ENCODE measurements at regions not wholly inside any gene's neighbourhood (a gene's known extent, or its start where the extent isn't known, plus 50 kb on each side); places are given as distances from the start of the nearest gene placed in this dataset.

DNA sequence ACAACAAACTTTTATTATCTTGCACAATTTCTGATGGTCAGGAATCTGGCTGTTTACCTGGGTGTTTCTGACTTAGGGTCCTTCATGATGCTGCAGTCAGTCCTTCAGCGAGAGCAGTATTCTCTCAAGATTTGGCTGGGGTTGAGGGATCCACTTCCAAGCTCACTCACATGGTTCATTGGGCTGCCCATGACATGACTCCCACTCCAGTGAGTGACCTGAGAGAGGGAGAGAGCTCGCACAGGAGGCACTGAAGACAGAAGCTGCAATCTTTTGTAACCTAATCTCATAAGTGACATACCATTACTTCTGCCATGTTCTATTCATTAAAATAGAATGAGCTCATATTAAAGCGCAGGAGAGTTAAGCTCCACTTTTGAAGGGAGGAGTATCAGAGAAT is 212.6 kb downstream of the SPATA31D1 start:
- Histone ChIP-seq H3K4me3 (ENCODE audit: insufficient read depth, low read depth, low read length) (no peak overlapping the region), H3K36me3 (replicated peaks; ENCODE audit: control insufficient read depth, insufficient read depth, low read length) (no peaks in the 10 kb centered on the region), H3K27me3 (ENCODE audit: control insufficient read depth, insufficient read depth, low read length) (no peaks in the 10 kb centered on the region)
- no peak for DNase-seq

DNA sequence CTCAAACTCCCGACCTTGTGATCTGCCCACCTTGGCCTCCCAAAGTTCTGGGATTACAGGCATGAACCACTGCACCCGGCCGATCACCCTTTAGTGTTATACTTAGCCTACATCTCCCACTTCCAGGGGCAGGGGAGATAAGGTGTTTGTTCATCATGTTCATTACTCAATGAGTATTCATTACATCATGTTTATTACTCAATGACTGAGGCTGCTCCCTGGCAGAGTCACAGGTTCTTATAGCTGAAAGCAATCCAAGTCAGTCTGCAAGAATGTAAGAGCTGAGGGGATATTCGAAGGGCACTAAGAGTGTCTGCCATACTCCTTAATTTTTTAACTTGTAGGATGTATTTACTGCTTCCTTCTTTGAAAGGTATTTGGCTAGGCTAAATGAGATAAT is 214.2 kb downstream of the SPATA31D1 start:
- H3K27me3 ChIP-seq (ENCODE audit: control insufficient read depth, insufficient read depth, low read length), result no peaks in the 10 kb centered on the region
- H3K4me3 ChIP-seq (ENCODE audit: insufficient read depth, low read depth, low read length), result no peak overlapping the region
- H3K36me3 ChIP-seq (replicated peaks; ENCODE audit: control insufficient read depth, insufficient read depth, low read length), result no peaks in the 10 kb centered on the region
- DNase-seq, result no peak

- DNase-seq, result no peak
- no peak overlapping the region for H3K4me3 ChIP-seq (ENCODE audit: insufficient read depth, low read depth, low read length)
- H3K36me3 ChIP-seq (replicated peaks; ENCODE audit: control insufficient read depth, insufficient read depth, low read length), result no peaks in the 10 kb centered on the region
- H3K27me3 ChIP-seq (ENCODE audit: control insufficient read depth, insufficient read depth, low read length), result no peaks in the 10 kb centered on the region
Observed at GRCh38 chr9:82206490-82206889, 217.9 kb downstream of the SPATA31D1 start.

DNA sequence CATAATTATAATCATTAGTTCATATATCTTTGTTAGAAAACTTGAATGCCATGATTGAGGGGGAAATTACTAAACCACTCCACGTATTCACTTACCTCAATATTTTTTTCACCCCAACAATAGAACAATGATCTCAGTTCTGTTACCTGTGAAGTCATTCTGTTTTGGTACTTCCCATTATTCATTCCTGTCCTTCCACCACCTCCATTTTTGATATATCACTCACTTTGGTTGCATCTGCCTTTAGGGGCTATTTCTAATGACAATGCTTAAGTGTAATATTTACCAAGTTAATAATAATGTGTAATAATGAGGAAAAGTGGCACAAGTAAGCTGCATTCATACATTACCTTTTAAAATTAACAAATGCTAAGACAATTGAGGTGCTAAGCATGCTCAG is 218.4 kb downstream of the SPATA31D1 start:
- no peaks in the 10 kb centered on the region for H3K27me3 ChIP-seq (ENCODE audit: control insufficient read depth, insufficient read depth, low read length)
- no peak overlapping the region for H3K4me3 ChIP-seq (ENCODE audit: insufficient read depth, low read depth, low read length)
- DNase-seq, result no peak
- H3K36me3 ChIP-seq (replicated peaks; ENCODE audit: control insufficient read depth, insufficient read depth, low read length), result no peaks in the 10 kb centered on the region

GRCh38 chr9:82208741-82209450 is 220.3 kb downstream of the SPATA31D1 start:
- no peak for DNase-seq
- Histone ChIP-seq H3K27me3 (ENCODE audit: control insufficient read depth, insufficient read depth, low read length) (no peaks in the 10 kb centered on the region), H3K4me3 (ENCODE audit: insufficient read depth, low read depth, low read length) (no peak overlapping the region), H3K36me3 (replicated peaks; ENCODE audit: control insufficient read depth, insufficient read depth, low read length) (no peaks in the 10 kb centered on the region)

DNA sequence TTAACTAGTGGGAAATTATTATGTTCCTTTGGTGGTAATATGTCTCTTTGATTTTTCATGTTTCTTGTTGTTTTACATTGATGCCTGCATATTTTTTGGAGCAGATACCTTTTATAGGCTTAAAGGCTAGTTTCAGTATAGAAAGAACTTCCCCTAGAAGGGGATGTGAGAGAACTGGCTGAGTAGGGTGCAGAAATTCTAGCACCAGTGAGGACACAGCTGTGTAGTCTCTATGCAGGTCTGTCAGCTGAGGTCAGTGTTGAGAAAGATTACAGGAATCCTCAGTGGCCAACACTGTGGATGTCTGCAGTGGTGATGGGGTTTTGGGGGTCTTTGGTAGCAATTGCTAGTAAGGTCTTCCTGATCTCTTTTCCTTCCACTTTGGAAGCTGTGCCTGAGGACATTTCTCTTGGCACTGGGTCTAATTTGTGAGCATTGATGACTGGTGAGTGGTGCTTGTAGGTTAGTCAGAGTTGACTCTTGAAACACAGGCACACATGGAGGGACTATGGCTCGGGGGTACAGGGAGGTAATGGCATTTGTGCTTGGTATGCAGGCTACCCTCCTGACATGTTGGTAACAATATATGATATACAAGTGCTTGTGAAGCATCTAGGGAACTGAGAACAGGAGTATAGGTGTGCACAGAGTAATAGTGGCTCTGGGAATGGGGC is 221.4 kb downstream of the SPATA31D1 start:
- Histone ChIP-seq H3K27me3 (ENCODE audit: control insufficient read depth, insufficient read depth, low read length) (no peaks in the 10 kb centered on the region), H3K4me3 (ENCODE audit: insufficient read depth, low read depth, low read length) (no peak overlapping the region), H3K36me3 (replicated peaks; ENCODE audit: control insufficient read depth, insufficient read depth, low read length) (no peaks in the 10 kb centered on the region)
- no peak for DNase-seq

- Histone ChIP-seq H3K27me3 (ENCODE audit: control insufficient read depth, insufficient read depth, low read length) (no peaks in the 10 kb centered on the region), H3K36me3 (replicated peaks; ENCODE audit: control insufficient read depth, insufficient read depth, low read length) (no peaks in the 10 kb centered on the region), H3K4me3 (ENCODE audit: insufficient read depth, low read depth, low read length) (no peak overlapping the region)
- no peak for DNase-seq
Observed at GRCh38 chr9:82212885-82213284, 224.3 kb downstream of the SPATA31D1 start.

- H3K4me3 ChIP-seq (ENCODE audit: insufficient read depth, low read depth, low read length), result no peak overlapping the region
Observed at GRCh38 chr9:82216435-82216834, 227.9 kb downstream of the SPATA31D1 start.

GRCh38 chr9:82223442-82223841 is 234.9 kb downstream of the SPATA31D1 start:
- no peak overlapping the region for H3K4me3 ChIP-seq (ENCODE audit: insufficient read depth, low read depth, low read length)
- no peak for DNase-seq
- H3K27me3 ChIP-seq (ENCODE audit: control insufficient read depth, insufficient read depth, low read length), result no peaks in the 10 kb centered on the region
- H3K36me3 ChIP-seq (replicated peaks; ENCODE audit: control insufficient read depth, insufficient read depth, low read length), result no peaks in the 10 kb centered on the region

More at GRCh38 chr9:82216435-82216834, 227.9 kb downstream of the SPATA31D1 start:
- no peak for DNase-seq
- Histone ChIP-seq H3K27me3 (ENCODE audit: control insufficient read depth, insufficient read depth, low read length) (no peaks in the 10 kb centered on the region), H3K36me3 (replicated peaks; ENCODE audit: control insufficient read depth, insufficient read depth, low read length) (no peaks in the 10 kb centered on the region)

- Histone ChIP-seq H3K4me3 (ENCODE audit: insufficient read depth, low read depth, low read length) (no peak overlapping the region), H3K27me3 (ENCODE audit: control insufficient read depth, insufficient read depth, low read length) (no peaks in the 10 kb centered on the region), H3K36me3 (replicated peaks; ENCODE audit: control insufficient read depth, insufficient read depth, low read length) (no peaks in the 10 kb centered on the region)
- no peak for DNase-seq
Observed at GRCh38 chr9:82231411-82231810, 242.8 kb downstream of the SPATA31D1 start.

DNA sequence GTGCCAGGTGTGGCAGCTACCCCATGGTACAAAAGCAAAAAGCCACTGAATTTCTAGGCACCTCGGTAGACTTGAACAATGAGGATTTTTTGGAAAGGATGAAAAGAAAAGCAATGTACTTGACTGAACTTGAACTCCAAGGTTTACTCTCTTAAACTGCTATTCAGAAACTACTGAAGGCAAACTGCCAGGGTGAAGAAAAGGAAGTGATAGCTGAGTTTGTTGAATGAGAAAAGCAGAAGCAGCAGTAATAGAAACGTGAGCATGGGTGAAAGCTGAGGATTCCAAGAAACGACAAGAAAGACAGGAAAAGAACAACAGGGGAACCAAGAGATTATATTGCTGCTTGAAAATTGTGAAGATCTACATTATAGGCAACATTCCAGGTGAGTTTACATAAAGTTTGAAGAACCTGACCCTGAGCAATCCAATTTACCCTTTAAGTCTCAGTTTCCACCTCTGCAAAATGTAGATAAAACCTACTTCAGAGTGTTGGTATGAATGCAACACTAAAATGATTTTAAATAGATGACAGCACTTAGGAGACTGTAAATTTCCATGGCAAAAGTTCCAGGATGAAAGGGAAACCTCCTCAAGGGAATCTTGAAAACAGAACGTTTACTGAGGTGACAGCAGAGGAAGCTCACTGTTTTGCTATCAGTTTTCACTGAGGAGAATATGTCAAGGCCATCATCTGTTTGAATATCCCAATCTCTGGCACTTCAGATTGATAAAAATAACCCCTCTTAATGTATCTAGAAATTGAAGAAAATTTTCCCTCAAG is 245.8 kb downstream of the SPATA31D1 start:
- no peak for DNase-seq
- no peak overlapping the region for H3K4me3 ChIP-seq (ENCODE audit: insufficient read depth, low read depth, low read length)
- H3K27me3 ChIP-seq (ENCODE audit: control insufficient read depth, insufficient read depth, low read length), result no peaks in the 10 kb centered on the region
- no peaks in the 10 kb centered on the region for H3K36me3 ChIP-seq (replicated peaks; ENCODE audit: control insufficient read depth, insufficient read depth, low read length)

DNA sequence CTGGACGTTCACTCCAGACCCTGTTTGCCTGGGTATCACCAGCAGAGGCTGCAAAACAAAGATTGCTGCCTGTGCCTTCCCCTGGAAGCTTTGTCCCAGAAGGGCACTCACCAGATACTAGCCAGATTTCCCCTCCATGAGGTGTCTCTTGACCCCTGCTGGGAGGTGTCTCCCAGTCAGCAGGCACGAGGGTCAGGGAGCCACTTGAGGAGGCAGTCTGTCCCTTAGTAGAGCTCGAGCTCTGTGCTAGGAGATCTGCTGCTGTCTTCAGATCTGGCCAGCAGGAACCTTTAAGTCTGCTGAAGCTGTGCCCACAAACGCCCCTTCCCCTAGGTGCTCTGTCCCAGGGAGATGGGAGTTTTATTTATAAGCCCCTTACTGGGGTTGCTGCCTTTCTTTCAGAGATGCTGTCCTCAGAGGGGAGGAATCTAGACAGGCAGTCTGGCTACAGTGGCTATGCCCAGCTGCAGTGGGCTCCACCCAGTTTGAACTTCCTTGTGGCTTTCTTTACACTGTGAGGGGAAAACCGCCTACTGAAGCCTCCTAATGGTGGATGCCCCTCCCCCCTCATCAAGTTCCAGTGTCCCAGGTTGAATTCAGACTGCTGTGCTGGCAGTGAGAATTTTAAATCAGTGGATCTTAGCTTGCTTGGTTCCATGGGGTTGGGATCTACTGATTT is 253.9 kb downstream of the SPATA31D1 start:
- DNase-seq, result no peak
- Histone ChIP-seq H3K27me3 (ENCODE audit: control insufficient read depth, insufficient read depth, low read length) (no peaks in the 10 kb centered on the region), H3K36me3 (replicated peaks; ENCODE audit: control insufficient read depth, insufficient read depth, low read length) (no peaks in the 10 kb centered on the region), H3K4me3 (ENCODE audit: insufficient read depth, low read depth, low read length) (no peak overlapping the region)

DNA sequence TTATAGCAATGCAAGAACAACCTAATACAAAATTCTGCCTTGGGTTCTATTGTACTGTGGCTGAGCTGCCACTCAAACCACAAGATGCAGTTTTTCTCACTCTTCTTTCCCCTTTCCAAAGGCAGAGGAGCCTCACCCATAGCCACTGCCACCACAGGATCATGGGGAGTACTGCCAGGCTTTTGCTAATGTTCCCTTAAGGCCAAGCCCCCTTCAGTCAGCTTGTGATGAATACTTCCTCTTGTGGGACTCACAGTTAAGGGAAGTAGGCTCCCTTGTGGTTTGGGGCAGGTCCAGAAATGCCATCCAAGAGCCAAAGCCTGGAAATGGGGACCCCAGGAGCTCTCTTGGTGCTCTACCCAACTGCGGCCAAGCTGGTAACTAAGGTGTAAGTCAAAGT is 258.7 kb downstream of the SPATA31D1 start:
- DNase-seq, result no peak
- H3K27me3 ChIP-seq (ENCODE audit: control insufficient read depth, insufficient read depth, low read length), result no peaks in the 10 kb centered on the region
- no peaks in the 10 kb centered on the region for H3K36me3 ChIP-seq (replicated peaks; ENCODE audit: control insufficient read depth, insufficient read depth, low read length)
- no peak overlapping the region for H3K4me3 ChIP-seq (ENCODE audit: insufficient read depth, low read depth, low read length)

DNA sequence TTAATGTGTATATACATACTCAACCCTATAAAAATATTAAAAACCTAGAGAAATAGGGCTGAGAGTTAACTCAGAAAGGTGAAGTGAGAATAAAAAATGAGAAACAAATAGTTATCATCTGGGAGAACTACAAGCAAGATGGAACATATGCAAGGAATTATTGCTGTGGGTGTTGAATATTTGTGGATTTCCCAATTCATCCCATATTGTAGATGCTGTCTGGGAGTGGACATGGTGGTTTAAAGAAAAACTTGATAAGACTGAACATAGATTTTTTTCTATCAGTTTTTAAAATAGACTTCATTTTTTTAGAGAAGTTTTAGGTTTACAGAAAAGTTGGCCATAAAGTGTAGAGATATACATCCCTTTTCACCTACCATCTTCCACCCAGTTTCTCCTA is 263.5 kb downstream of the SPATA31D1 start:
- no peak overlapping the region for H3K4me3 ChIP-seq (ENCODE audit: insufficient read depth, low read depth, low read length)
- DNase-seq, result no peak
- no peaks in the 10 kb centered on the region for H3K36me3 ChIP-seq (replicated peaks; ENCODE audit: control insufficient read depth, insufficient read depth, low read length)
- H3K27me3 ChIP-seq (ENCODE audit: control insufficient read depth, insufficient read depth, low read length), result no peaks in the 10 kb centered on the region
